Left ventricle myocardium inferior (tissue), 1 donor: ENCODE measurements at regions not wholly inside any gene's neighbourhood (a gene's known extent, or its start where the extent isn't known, plus 50 kb on each side); places are given as distances from the start of the nearest gene placed in this dataset.

Source experiments
- DNase-seq: peaks from one replicate; pipeline ENCODE4 v3.0.0-alpha.2; 2020
- H3K27ac ChIP-seq: fragments of 200-600 bp; replicated peaks from 2 replicates; pipeline ENCODE4 v1.8.0; 2021
- H3K27me3 ChIP-seq: fragments of 200-600 bp; 2 replicates; pipeline ENCODE4 v1.8.0; 2021; ENCODE audit warnings: low read depth
- H3K36me3 ChIP-seq: fragments of 200-600 bp; 2 replicates; pipeline ENCODE4 v1.8.0; 2021
- H3K4me1 ChIP-seq: fragments of 200-600 bp; 2 replicates; pipeline ENCODE4 v1.8.0; 2021
- H3K4me3 ChIP-seq: fragments of 200-600 bp; 2 replicates; pipeline ENCODE4 v1.8.0; 2021; ENCODE audit warnings: mild to moderate bottlenecking, moderate library complexity
- H3K9me3 ChIP-seq: fragments of 200-600 bp; replicated peaks from 2 replicates; pipeline ENCODE4 v1.8.0; 2021
- intact Hi-C: fragments of 100-400 bp; cut with micrococcal nuclease; formaldehyde crosslinking; loops from one replicate; pipeline ENCODE4 v1.11.0; 2022
- TF ChIP-seq, protein P1 (sequence below): fragments of 200-600 bp; IDR thresholded peaks from 2 replicates; pipeline ENCODE4 v1.8.0; 2021; ENCODE audit warnings: antibody characterized with exemption, mild to moderate bottlenecking, borderline replicate concordance
- donor health status: DM: no; HTN: yes; CAD: no; lungs with severe emphysema.

DNA sequence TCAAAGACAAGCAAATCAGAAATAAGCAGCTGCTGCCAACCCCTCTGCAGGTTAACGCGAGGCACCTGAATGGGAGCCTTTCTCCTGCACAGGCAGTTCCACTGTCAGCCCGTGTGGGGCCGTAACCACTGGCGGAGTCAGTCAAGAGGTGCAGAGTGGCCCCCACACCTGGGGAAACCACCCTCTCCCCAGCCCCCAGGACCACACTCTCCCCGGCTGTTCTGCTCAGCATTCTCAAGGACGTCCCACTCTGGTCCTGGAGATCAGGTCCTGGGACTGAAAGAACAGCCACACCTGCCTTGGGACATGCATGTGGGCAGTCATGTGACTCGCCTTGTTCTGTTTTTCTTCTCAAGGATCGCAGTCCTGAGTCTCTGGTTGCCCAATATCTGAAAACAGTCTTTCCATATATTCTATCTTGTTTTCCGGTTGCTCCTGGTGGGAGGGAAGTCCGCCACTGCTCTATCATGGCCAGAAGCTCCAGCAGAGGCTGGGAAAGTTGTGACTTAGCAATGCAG lies 252.5 kb downstream of the PTPRU start:
- H3K4me3 ChIP-seq = no peak overlapping the region
- TF ChIP-seq, protein P1, sequence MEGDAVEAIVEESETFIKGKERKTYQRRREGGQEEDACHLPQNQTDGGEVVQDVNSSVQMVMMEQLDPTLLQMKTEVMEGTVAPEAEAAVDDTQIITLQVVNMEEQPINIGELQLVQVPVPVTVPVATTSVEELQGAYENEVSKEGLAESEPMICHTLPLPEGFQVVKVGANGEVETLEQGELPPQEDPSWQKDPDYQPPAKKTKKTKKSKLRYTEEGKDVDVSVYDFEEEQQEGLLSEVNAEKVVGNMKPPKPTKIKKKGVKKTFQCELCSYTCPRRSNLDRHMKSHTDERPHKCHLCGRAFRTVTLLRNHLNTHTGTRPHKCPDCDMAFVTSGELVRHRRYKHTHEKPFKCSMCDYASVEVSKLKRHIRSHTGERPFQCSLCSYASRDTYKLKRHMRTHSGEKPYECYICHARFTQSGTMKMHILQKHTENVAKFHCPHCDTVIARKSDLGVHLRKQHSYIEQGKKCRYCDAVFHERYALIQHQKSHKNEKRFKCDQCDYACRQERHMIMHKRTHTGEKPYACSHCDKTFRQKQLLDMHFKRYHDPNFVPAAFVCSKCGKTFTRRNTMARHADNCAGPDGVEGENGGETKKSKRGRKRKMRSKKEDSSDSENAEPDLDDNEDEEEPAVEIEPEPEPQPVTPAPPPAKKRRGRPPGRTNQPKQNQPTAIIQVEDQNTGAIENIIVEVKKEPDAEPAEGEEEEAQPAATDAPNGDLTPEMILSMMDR = no peak
- no peaks in the 10 kb centered on the region for H3K9me3 ChIP-seq
- intact Hi-C loops = no loop called here
- H3K36me3 ChIP-seq = no peaks in the 10 kb centered on the region
- no peaks in the 10 kb centered on the region for H3K4me1 ChIP-seq
- no peak for DNase-seq
- peaks cover 62% of the 10 kb centered on the region for H3K27me3 ChIP-seq
- no peak overlapping the region for H3K27ac ChIP-seq

DNA sequence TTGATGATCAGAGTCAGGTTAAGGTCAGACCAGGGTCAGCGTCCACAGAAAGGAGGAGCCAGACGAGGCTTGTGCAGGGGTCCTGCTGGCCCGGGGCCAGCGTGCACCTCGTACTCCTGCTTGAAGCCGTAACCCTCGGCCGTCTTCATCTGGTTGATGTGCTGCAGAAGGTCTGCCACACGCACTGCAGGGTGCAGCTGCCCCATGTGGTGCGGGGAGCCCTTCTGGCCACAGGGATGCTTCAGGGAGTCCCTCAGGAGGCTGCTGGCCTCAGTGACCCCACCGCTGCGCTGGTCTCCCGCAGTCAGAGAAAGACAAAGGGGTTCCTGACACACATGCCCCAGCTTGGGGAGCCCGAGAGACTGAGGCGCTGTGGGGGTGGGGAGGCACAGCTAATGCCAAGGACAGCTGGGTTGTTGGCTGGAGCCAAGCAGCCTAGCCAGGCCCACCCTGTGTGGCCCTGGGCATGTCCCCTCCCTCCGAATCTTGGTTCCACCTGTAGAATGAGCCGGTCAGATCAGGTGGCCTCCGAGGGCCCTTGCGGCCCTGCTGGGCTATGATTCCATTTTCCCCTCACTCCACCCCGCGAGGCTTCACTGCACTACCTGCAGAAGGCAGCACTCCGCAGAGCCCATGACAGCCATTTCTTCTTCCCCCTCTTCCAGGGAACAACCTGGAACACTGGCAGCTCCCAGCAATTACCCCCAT lies 251.9 kb downstream of the PTPRU start:
- Histone ChIP-seq H3K27ac (no peak overlapping the region), H3K27me3 (peaks cover 67% of the 10 kb centered on the region), H3K4me1 (no peaks in the 10 kb centered on the region), H3K4me3 (no peak overlapping the region), H3K36me3 (no peaks in the 10 kb centered on the region), H3K9me3 (no peaks in the 10 kb centered on the region)
- TF ChIP-seq, protein P1 = no peak
- intact Hi-C loops = no loop called here
- DNase-seq = no peak

DNA sequence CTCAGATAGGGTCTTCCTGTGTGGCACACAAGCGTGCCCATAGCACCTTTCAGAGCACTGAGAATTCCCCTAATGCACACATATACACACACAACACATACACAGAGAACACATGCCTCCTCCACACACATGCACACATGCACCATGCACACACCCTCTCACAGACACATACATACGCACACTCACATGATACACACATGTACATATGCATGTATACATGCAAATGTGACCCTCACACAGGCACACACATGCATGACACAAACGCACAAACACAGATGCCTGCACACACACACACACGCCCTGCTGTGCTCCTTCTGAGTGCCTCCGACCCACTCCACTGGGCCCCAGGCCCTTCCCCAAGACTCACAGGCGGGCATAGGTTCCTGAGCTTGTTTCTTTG lies 251.0 kb downstream of the PTPRU start:
- Histone ChIP-seq H3K27ac (no peak overlapping the region), H3K4me3 (no peak overlapping the region), H3K27me3 (peaks cover 69% of the 10 kb centered on the region), H3K9me3 (no peaks in the 10 kb centered on the region), H3K36me3 (no peaks in the 10 kb centered on the region), H3K4me1 (no peaks in the 10 kb centered on the region)
- DNase-seq = no peak
- intact Hi-C loops = no loop called here
- TF ChIP-seq, protein P1 = no peak

DNA sequence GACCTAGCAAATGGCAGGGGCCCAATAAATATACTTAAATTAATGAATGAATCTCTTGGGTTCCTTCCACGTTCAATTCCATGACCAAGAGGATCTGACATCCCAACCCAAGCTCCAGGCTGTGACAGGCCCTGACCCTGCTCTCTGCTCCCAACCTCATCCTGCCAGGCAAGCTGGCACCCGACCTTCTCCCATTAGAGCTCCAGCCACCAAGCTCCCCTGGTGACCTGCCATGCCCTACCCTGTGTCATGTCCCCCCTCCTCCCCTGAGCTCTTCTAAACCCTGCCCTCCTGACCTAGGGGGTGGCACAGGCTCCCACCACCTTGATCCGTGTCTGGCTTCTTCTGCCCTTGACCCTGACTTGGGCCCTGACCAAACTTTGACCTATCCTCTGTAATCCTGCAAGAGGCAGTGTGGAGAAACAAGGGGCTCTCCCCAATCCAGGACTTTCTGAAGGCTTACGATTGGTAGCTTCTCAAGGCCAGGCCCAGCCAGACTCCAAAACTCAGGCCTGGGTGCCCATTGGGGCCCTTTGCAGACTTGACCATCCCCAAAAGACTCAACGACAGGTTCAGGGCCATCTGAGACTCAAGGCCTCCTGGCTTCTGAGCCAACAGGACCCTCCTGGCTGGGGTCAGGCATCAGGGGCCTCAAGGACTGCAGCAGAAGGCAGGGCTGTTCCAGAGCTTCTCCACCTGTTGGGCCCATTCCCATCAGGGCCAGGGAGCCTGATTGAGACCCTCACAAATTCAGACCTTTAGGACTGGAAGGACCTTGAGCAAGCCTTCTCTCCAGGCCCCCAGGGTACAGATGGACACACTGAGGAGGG lies 249.0 kb downstream of the PTPRU start:
- TF ChIP-seq, protein P1 = no peak

DNA sequence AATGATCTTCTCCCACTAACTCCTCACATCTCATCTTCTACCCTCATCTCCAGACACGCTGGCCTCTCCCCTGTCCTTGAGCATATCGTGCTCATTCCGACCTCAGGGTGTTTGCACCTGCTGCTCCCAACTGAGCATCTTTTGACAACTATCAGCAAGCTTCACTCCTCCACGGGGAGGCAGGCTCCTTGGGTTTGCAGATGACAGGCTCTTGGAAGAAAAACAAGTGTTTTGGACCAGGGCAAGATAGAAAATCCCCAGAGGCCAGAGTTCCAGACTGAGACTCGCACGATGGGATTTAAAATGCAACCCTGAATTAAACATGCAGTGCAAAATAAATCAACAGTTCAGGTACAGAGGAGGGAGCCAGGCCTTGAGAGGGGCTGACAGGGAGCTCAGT lies 246.7 kb downstream of the PTPRU start:
- Histone ChIP-seq H3K36me3 (no peaks in the 10 kb centered on the region), H3K4me3 (no peak overlapping the region), H3K27me3 (peaks cover 81% of the 10 kb centered on the region), H3K9me3 (peaks cover 6% of the 10 kb centered on the region), H3K27ac (no peak overlapping the region), H3K4me1 (no peaks in the 10 kb centered on the region)
- TF ChIP-seq, protein P1 = no peak
- intact Hi-C loops = no loop called here
- no peak for DNase-seq

More for the DNA sequence above, 249.0 kb downstream of the PTPRU start:
- Histone ChIP-seq H3K27ac (no peak overlapping the region), H3K9me3 (peaks cover 6% of the 10 kb centered on the region), H3K27me3 (peaks cover 77% of the 10 kb centered on the region), H3K4me3 (no peak overlapping the region), H3K36me3 (no peaks in the 10 kb centered on the region), H3K4me1 (no peaks in the 10 kb centered on the region)
- DNase-seq = no peak
- intact Hi-C loops = no loop called here
